ENCODE measurements at regions not wholly inside any gene's neighbourhood (a gene's known extent, or its start where the extent isn't known, plus 50 kb on each side); places are given as distances from the start of the nearest gene placed in this dataset.
"Not testable (repeated sequence)": the region's sequence is repeated elsewhere in the genome, so short reads cannot be mapped to it uniquely, and the experiment has no call there.

DNA sequence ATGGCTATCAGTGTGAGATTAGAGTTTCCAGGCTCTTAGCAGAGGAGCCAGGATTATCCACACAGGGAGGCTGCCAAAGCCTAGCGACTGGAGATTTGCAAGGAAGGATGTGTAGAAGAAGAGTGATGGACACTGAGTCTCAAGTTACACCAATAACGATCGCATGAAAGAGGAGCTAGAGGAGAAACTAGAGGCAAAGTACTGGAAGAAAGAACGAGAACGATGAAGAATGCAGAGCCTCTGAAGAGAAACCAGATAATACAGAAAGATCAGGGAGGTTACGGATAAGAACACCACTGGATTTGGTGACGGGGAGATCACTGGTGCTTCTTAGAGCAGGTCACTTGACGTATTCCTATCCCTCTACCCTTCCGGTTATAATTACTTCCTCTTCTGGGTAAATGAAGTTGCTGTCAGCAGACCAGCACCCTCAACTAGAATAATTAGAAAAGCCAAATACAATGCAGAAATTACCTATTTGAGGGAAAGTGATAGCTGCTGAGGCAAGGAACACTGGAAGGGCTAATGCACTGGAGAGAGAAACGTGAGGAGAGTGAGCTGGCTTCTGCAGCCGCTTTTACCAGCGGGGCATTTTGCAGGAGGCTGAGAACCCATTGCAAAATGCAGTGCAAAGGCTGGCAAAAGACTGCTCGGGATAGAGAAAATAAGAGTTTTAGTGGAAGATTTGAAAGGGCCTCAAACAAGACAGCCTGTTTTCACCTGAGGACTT is 93.1 kb upstream of the HIF1A start:
- DNase-seq: no peak

DNA sequence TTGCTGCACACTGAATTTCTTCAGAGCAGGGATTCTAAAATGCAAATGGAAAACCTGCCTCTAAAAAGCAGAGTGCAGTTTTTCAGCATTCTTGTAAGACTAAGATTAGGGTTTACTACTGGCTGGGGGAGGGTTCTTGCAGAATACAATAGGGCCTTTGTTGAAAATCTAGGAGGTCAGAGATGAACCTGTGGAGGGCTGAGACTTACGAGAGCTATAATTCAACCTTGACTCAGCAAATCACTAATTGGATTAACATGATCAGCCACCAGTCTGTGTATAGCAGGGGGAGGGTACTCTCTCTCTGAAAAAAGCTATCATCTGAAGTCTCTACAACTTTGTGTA is 92.6 kb upstream of the HIF1A start:
- no peak for DNase-seq

DNA sequence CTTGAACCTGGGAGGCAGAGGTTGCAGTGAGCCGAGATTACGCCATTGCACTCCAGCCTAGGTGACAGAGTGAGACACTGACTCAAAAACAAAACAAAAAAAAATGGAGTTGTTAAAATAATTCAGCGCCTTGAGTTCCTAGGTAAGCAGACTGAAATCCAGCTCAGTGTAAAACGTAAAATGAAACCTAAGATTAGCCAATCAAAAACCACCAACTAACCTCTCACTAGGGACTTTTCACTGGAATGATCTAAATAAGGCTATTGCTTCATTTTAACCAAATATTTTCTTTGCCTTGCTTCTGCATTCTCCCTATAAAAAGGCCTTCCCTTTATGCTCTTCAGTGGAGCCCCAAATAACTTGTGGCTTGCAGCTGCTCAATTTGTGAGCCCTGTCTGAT is 91.6 kb upstream of the HIF1A start:
- no peak for DNase-seq

DNA sequence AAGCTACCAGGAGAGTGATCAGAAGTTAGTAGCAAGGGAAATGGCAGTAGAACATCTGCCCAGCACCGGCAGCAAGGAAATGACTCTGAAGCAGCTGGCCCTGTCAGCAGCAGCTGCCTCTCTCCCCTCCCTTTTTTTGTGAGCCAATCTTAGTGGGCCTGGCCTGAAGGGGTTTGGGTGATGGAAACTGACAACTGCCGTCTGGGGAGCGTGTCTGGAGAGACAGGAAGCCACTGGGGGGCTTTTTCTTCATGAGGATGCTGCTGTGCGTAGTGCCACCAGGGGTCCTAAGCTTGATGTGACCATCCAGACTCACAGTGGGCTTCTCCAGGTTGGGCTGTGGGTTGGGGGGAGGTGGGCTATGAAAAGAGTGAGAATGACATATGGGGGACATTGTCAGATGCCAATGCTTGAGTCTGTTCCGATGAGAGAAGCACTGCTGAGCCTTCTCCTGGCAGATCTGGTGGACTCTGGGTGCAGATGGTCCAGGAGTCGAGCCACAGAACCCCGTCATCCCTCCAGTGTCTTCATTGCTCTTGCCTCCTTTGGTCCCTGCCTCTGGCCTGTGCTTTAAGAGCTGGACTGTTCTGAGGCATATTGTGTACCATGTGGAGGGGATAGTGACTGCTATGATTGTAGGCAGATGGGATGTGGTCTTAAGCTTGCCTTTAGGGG is 87.6 kb upstream of the HIF1A start:
- no peak for DNase-seq

DNA sequence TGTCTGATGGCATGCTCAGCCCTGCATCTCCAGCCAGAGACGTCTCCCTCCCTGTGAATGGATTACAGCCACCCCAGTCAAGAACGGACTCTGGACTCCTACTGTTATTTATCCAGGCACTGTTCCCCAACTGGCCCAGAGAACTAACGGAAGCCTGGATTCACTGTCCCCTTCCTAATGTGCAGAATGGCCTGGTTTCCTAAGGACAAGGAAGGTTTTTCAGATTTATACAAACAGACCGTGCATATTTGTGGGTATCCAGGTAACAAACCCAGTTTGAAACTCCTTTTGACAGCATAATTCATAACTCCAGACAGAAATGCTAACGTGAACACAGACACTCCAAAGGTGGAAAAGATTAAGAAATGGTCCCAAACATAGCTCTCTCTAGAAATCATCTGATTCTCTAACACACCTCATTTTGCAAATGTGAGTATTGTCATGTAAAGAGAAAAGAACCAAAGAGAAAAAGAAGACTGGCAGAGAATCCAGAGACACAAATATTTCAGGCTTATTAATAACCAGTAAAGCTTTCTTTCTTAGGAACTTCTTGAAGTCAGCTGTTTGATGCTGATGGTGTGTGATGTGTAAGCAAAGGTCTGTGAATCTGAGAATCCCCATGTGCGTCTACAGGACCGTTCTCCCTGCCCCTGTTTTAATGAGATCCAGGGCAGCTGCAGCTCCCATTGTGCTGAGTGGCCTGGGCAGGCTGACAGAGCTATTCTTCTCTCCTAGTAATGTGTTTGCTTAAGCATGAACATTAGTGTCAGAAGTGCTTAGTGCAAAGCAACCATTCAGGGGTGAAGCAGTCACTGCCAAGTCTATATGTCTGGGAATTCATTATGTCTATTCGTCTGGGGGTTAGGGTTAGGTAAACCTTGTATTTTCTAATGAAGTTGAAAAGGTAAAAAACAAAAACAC is 86.8 kb upstream of the HIF1A start:
- no peak for DNase-seq

DNA sequence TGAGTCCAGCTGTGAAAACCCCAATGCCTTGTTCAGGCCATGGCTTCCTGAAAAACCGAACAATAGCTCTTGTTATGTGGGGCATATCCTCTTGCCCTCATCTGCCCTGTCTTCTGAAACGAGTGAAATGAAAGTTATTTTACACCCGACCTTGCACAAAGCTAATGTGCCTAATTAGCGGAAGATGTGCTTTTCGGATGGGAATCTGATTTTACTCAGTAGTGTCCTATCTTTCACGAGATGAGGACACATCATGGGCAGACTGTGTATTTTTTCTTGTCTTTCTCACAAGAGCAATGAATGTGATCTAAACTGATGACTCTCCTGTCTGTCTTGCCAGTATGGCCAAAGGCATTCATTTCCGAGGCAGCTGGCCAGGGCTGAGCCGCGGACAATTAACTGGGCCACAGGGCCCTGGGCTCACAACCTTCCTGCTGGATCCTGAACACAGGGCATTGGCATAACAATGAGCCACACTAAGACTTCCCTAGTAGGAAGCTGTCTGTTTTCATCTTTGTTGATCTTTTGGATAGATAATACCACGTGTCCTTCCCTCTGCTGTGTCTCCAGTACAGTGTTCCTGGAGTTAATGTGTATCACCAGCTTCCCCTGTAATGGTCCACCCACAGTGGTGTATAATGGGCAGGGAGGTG is 86.0 kb upstream of the HIF1A start:
- DNase-seq: no peak

DNA sequence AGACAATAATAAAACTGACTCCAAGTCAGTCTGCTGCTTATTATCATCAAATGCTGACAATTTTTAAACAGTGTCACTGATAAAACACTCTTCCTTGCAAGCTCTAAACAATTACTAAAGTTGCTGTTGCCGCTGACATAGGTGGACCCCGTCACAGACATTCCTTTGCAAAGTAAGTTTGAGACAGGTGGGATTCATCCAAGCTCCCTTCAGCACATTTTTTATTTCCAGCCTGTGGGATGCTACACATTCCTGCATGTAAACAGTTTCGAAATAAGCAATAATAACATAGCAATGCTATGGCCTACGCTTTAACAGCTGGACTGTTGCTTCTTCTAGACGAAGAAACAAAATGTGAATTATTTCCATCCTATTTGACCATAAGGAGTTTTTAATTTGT is 85.4 kb upstream of the HIF1A start:
- no peak for DNase-seq

DNA sequence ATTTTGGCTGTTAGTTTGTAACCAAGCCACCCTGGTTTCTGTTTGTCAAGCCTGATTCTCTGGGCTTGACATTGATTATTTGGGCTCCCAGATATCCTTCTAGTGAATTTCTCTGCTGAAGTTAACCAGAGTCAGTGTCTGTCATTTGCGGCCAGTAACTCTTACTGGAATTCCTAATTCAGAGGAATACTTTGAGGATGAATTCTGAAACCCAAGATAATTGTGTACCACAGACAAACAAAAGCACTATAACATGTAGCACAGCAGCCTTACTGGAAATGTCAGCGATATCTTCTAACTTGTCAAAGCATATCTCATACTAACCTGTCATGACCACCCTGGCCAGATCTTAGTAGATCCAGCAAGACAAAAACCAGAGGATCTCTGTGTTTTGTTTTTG is 84.4 kb upstream of the HIF1A start:
- no peak for DNase-seq

DNA sequence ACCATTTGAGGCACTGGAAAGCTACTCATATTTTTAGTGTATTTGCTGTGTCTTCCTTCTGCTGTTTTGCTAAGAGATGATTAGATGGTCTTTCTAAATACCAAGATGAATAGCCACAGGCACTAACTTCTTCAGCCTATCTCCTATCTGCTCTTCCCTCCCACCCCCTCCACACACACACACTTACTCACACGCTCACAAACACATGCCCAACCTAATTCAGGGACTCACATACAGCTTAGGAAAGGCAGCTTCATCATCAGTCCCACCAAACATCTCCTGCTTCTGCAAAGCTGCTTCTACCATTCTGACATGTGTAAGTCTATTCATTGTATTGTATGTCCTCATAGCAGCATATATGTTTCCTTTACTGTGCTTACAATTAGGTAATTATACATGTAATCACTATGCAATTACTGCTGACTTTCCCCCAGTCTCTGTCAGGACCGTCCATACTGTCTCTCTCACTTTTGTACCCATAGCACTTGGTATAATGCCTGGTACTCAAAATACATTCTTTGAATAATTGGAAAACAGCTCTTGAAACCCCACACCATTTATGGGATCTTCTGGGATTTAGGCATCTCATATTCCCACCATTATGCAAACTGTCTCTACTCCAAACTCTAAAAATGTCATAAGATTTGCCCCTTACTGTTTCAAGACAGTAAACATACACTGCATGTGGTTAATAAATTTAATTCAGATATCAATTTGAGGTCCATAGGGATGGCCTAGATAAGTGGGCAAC is 83.3 kb upstream of the HIF1A start:
- DNase-seq: no peak

DNA sequence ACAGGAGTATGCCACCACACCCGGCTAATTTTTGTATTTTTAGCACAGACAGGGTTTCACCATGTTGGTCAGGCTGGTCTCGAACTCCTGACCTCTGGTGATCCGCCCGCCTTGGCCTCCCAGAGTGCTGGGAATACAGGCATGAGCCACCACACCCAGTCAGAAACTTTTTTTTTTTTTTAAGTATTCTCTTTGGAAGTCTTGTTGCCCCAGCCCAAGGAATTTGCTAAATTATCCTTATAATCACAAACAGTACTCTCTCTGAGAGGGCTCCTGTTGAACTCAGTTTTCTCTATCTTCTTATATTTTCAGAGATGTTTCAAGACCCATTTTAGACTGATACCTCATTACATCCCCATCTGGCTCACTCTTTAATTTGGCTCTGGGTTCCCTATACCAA is 82.3 kb upstream of the HIF1A start:
- not testable (repeated sequence) for DNase-seq

DNA sequence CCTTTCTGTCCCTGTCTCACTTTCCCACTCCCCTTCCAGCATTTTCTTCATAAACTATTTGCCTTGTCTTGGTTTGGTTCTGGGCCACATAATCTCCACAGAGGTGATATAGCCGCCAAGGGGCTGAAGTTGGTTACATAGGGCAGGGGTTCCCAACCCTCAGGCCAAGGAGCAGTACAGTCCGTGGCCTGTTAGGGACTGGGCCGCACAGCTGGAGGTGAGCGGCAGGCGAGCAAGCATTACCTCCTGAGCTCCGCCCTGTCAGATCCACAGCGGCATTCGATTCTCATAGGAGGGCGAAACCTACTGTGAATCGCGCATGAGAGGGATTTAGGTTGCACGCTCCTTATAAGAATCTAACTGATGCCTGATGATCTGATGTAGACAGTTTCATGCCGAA is 80.6 kb upstream of the HIF1A start:
- DNase-seq: no peak

DNA sequence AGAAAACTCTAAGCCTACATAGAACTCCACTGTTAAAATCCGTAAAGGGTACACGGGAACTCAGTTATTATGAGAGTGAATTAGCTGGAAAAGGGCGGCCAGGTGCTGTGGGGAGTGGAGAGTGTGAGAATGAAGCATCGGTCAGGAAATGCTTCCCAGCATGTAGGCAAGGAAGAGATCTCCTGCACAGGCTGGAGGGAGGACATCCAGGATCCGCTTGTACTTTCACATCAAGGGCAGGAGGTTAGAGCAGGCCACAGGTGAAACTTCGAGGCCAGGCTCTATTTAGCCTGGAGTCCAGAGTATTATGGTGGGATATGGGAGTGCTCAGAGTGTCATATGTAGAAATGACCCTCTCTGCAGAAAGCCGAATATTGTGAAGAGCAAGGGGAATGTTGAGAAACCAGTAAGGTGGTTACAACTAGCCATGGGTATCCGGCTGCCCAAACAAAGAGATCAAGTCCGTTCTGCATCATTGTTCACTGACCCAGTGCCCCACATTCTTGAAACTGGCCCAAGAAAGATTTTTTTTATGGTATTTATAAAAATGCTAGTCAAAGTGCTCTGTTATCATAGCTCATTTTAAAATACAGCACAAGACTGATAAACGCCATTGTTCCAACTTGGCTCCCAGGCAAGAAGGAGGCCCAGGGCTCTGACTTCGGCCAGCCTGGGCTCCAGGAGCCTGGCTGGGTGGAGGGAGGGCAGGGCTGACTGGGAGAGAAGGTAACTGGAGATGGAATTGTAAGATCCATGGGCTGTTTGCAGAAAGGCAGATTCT is 79.4 kb upstream of the HIF1A start:
- no peak for DNase-seq

DNA sequence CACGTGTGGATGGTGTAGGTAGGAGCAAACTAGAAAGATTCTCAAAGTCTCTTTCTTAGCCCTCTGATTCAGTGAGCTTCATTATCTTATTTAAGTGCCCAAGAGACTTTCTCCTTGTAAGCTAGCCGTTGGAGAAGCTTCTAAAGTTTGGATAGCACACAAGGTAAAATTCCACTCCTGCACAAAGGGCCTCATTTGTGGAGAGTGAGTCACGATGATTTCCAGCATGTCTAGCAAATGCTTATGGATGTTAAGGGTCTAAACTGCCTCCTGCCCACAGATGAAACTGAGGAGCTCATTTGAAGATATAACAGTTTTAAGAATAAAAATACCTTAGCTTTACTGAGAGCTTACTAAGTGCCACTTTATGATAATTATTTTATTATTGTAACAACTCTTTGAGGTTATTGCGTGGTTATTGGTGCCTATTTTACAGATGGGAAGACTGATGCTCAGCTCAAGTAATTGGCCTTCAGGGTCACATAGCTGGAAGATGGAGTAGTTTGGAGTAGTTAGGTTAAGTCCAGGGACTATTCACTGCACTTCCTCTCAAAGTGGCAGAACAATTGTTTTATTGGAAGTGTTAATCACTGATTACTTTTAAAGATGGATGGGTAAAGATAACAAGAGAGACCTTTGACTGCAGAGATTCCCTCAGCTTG is 78.7 kb upstream of the HIF1A start:
- DNase-seq: no peak

DNA sequence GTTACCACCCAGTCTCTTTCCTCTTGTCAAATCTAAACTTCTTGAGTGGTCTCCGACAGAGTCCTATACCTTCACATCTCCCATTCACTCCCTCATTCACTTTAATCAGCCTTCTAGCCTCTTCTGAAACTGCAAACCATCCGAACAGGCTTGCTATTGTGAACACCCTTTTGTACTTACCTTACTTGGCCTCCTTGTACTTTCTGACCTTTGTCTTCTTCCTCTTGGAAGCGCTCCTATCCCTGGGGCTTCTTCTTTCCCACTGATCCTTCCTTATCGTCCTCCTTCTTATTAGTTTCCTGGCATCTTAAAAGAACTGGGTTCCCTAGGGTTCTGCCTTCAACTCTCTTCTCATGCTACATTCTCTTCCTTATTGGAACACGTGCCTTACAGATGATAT is 76.9 kb upstream of the HIF1A start:
- DNase-seq: no peak

DNA sequence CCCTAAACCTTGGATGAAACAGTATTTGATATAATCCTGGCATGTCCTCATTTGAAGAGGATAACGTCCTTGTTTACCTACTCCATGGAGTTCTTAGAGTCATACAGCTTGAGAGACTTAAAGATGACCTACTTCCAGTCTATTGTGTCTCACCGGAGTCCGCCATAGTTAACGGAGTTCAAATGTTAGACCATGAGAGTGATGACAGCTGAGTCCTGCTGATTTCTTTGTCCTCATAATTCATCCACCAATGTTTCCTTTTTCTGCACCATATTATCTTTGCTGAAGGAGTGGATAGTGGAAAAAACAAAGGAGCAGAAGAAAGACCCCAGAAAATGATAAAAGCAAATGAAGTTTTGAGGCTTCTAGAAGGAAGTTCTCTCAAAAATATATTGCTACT is 75.8 kb upstream of the HIF1A start:
- DNase-seq: no peak

DNA sequence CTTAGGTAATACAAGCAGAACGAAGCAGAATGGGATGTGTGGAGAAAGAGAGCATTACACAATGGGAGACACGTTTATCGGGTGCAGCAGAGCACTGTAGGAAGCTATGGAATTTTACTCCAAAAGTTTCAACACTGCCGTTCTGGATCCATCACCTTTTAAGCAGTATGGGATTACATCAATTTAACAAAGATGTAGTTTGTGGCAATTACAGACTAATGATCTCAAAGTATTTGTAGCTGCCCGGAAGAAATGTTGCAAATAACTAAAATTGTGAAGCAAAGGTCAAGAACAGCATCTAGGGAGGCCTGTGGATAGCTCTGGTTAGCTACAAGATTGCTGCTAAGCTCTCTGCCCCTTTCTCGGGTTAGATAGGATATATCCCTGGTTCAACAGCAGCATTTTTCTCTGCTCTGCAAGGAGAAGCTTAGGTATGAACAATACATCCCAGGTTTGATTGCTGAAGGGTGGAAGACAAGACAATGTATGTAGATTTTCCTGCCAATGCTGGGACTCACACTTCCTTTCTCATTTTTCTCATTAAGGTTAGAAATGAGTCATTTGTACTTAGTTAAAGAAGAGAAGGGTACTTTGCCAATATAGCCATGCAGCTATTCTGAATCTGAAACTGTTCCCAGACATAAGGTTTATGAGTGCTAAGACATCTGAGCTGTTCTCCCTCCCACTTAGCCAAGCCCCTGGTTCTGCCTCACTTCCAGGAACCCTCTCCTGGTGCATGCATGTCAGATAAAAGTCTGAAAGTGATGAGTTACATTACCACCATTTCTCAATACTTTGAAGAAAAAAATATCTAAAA is 75.0 kb upstream of the HIF1A start:
- peak; percentile 41 for DNase-seq

DNA sequence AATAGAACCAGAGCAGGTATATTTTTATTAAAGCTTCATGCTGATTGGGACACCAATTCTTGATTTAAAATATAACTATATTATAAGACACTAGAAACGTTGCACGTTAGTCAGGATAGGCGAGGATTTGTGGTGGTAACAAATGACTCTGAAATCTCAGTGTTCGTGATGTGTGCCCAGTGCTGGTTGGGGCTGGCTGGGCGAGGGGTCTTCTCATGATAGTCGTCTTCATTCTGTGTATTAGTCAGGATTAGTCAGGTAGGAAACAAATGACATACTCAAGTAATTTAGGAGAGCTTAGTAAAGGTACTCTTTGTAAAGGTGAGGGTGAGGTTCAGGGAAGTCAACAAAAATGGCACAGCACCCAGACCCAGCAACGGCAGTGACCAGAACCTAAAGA is 73.9 kb upstream of the HIF1A start:
- no peak for DNase-seq

DNA sequence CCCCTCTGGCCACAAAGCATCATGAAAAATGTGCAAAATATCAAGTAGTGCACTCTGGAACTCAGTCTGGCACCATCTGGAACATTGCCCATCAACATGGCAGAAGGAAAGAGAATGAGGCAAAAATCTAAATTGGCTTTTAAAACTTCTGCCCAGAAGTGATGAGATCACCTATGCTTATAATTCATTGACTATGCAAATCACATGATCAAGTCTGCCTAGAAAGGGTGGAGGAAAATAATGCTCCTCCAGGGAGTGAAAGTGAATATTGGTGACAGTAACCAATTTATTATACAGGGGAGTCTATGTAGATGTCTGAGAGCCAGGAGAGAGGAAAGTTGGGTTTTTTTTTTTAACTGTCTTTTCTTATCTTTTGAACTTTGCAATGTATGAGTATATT is 73.3 kb upstream of the HIF1A start:
- no peak for DNase-seq

DNA sequence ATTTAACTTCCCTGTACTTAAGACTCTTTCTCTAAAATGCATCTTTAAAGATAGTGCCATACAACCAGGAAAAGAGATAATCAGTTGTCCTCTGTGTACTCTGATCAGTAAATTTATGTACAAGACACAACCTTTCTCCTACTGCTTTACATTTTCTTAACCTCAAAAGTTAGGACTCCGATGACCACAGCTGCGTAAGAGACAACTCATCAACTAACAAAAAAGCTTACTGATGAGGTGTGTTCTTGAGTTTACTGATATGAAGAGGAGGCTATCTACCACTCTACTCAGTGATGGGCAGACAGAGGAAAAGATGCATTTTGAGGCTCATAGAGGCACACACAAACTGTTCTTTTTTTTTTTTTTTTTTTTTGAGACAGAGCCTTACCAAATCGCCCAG is 71.4 kb upstream of the HIF1A start:
- DNase-seq: no peak

DNA sequence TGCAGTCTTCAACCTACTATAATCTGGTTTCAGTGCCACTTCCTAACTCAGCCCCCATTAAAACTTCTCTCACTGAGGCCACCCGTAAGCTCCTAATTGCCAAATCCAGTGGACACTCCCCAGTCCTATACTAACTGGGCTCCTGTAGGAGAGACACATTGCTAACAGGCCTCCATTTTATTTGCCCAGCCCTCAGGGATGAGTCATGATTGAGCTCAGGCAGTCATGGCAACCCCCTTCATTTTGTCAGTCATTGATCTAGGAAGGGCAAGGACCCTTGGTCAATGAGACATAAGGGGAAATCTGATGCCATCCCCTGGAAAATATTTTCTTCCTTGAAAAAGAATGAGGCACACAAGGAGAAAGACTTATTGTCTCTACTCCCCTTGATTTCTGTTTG is 70.1 kb upstream of the HIF1A start:
- DNase-seq: no peak
